Vagina (tissue), 2 donors: ENCODE measurements at regions not wholly inside any gene's neighbourhood (a gene's known extent, or its start where the extent isn't known, plus 50 kb on each side); places are given as distances from the start of the nearest gene placed in this dataset.
A peak's percentile ranks its signal among the peaks of the same experiment; 100 is the strongest.

Experiments
- DNase-seq, 2 donors: peaks; one replicate each; pipeline ENCODE4 v3.0.0-alpha.2; 2017; ENCODE audit errors: extremely low spot score in 2 of 2
- H3K27ac ChIP-seq: fragments of 200-600 bp; sonication (generic); one replicate; pipeline ENCODE4 v1.5.1; 2019
- H3K27me3 ChIP-seq: fragments of 200-600 bp; sonication (generic); one replicate; pipeline ENCODE4 v1.5.1; 2019
- H3K36me3 ChIP-seq, 2 donors: fragments of 200-600 bp; sonication (generic); one replicate each; pipeline ENCODE4 v1.5.1; 2017 to 2019
- H3K4me1 ChIP-seq: fragments of 200-600 bp; sonication (generic); one replicate; pipeline ENCODE4 v1.5.1; 2019
- H3K4me3 ChIP-seq, 2 donors: fragments of 200-600 bp; sonication (generic); 1 replicate in 1 of 2; 2 replicates in 1 of 2; pipeline ENCODE4 v1.5.1; 2016 to 2019
- H3K9me3 ChIP-seq: fragments of 200-600 bp; sonication (generic); one replicate; pipeline ENCODE4 v1.5.1; 2019
- POLR2A ChIP-seq, 2 donors: fragments of 450-650 bp; IDR thresholded peaks; one replicate each; pipeline ENCODE4 v1.6.1; 2017; ENCODE audit warnings: antibody characterized with exemption in 2 of 2, mild to moderate bottlenecking in 2 of 2, moderate library complexity in 2 of 2
- POLR2AphosphoS5 ChIP-seq, 2 donors: sonication (generic); formaldehyde crosslinking; IDR thresholded peaks; one replicate each; pipeline ENCODE4 v1.9.0; 2017; ENCODE audit warnings: antibody characterized with exemption in 2 of 2, mild to moderate bottlenecking in 2 of 2, low read depth in 1 of 2; ENCODE audit not compliant: insufficient read depth in 1 of 2
- intact Hi-C: fragments of 100-400 bp; cut with DNase I; formaldehyde crosslinking; loops from one replicate; pipeline ENCODE4 v1.15.1; 2023
- TF ChIP-seq, protein P1 (sequence below), 3 experiments: fragments of 450-650 bp in 2 of 3; fragments of 200-600 bp in 1 of 3; sonication (generic) in 1 of 3; IDR thresholded peaks; one replicate each; pipeline ENCODE4 v1.5.1; 2017 to 2019; ENCODE audit warnings: antibody characterized with exemption in 3 of 3, mild to moderate bottlenecking in 2 of 3, moderate library complexity in 2 of 3

DNA sequence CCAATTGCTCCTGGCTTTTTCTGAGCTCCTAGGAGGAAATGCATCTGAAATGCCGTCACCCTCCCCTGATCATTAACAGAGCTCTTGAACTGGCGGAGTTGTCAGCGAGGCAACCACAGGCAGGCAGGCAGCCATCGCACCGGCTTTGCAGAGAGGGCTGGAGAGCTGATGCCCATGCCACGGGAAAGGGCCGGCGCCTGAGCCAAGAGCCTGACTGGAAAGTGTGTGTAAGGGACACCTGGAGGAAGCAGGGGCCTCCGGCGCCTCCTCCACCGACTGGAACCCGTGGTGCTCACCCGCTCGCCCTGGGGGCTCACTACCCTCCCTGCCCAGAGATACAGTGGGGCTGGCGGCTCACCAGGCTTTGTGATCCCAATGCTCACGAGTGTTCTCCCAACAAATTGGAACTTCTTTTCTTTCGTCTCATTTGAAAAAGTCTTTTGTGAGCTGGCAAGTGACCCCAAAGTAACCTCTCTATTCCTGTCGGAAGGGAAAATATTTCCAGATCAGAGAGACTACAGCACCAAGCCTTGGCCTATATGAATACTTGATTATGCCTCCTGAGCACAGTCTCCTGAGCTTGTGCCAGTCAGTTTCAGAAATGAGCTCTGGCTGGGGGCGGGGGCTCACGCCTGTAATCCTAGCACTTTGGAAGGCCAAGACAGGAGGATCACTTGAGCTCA, 97.7 kb upstream of the SLC25A33 start:
- H3K27ac ChIP-seq, result peak overlapping the region; percentile 28
- TF ChIP-seq, protein P1, sequence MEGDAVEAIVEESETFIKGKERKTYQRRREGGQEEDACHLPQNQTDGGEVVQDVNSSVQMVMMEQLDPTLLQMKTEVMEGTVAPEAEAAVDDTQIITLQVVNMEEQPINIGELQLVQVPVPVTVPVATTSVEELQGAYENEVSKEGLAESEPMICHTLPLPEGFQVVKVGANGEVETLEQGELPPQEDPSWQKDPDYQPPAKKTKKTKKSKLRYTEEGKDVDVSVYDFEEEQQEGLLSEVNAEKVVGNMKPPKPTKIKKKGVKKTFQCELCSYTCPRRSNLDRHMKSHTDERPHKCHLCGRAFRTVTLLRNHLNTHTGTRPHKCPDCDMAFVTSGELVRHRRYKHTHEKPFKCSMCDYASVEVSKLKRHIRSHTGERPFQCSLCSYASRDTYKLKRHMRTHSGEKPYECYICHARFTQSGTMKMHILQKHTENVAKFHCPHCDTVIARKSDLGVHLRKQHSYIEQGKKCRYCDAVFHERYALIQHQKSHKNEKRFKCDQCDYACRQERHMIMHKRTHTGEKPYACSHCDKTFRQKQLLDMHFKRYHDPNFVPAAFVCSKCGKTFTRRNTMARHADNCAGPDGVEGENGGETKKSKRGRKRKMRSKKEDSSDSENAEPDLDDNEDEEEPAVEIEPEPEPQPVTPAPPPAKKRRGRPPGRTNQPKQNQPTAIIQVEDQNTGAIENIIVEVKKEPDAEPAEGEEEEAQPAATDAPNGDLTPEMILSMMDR (IDR thresholded peaks at IDR 0.05), result no peak
- TF ChIP-seq POLR2A (IDR thresholded peaks at IDR 0.05) (no peak), POLR2AphosphoS5 (IDR thresholded peaks at IDR 0.05; ENCODE audit: insufficient read depth in 1 of 2, low read depth in 1 of 2) (peak; percentile 62 to 75)
- no peaks in the 10 kb centered on the region for H3K9me3 ChIP-seq
- H3K27me3 ChIP-seq, result no peaks in the 10 kb centered on the region
- H3K36me3 ChIP-seq, result no peaks in the 10 kb centered on the region
- DNase-seq, result no peak
- peaks cover 48% of the 10 kb centered on the region for H3K4me1 ChIP-seq
- H3K4me3 ChIP-seq, result no peak overlapping the region
- intact Hi-C loops, result no loop called here

DNA sequence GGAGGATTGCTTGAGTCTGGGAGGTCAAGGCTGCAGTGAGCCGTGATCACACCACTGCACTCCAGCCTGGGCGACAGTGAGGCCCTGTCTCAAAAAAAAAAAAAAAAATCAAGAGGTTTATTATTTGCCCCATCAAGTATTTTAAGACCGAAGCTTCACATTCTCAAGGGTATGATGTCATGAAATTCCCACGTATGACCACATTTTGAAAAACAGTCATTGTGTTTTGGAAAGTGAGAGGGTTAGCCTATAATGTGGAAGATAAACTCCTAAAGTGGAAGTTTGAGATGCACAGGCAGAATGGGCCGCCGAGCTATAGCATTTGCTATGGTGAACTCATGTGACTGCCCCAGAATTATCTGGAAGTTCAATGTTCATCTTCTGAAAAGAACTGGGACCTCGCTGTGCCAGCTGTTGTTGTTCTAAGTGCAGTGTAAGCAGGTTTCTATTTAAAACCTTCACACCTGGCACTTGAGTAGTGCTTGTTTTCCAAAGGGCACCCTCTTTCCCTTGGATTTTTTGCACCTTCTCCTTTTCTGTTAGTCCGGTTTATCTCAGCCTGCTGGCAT, 96.9 kb upstream of the SLC25A33 start:
- H3K4me3 ChIP-seq, result no peak overlapping the region
- intact Hi-C loops, result no loop called here
- no peak for DNase-seq
- H3K36me3 ChIP-seq, result no peaks in the 10 kb centered on the region
- H3K4me1 ChIP-seq, result peaks cover 43% of the 10 kb centered on the region
- no peak for TF ChIP-seq POLR2AphosphoS5 (IDR thresholded peaks at IDR 0.05; ENCODE audit: insufficient read depth in 1 of 2, low read depth in 1 of 2)
- TF ChIP-seq POLR2A (IDR thresholded peaks at IDR 0.05), result no peak
- TF ChIP-seq, protein P1 (IDR thresholded peaks at IDR 0.05), result no peak
- no peaks in the 10 kb centered on the region for H3K9me3 ChIP-seq
- H3K27ac ChIP-seq, result peak overlapping the region; percentile 28
- H3K27me3 ChIP-seq, result no peaks in the 10 kb centered on the region

- intact Hi-C loops, result no loop called here
- Histone ChIP-seq H3K9me3 (no peaks in the 10 kb centered on the region), H3K4me1 (peaks cover 36% of the 10 kb centered on the region), H3K4me3 (no peak overlapping the region), H3K27ac (peak overlapping the region; percentile 28), H3K27me3 (no peaks in the 10 kb centered on the region), H3K36me3 (no peaks in the 10 kb centered on the region)
- TF ChIP-seq POLR2A (IDR thresholded peaks at IDR 0.05), result no peak
- TF ChIP-seq POLR2AphosphoS5 (IDR thresholded peaks at IDR 0.05; ENCODE audit: insufficient read depth in 1 of 2, low read depth in 1 of 2), result no peak
- TF ChIP-seq, protein P1 (IDR thresholded peaks at IDR 0.05), result no peak
- no peak for DNase-seq
These were observed 96.3 kb upstream of the SLC25A33 start for GRCh38 chr1:9442986-9443385.

- intact Hi-C loops, result no loop called here
- no peak for DNase-seq
- H3K27ac ChIP-seq, result peak overlapping the region; percentile 13
These were observed 95.3 kb upstream of the SLC25A33 start for GRCh38 chr1:9443913-9444445.

More at GRCh38 chr1:9443913-9444445, 95.3 kb upstream of the SLC25A33 start:
- H3K36me3 ChIP-seq, result no peaks in the 10 kb centered on the region
- TF ChIP-seq POLR2A (IDR thresholded peaks at IDR 0.05) (no peak), POLR2AphosphoS5 (IDR thresholded peaks at IDR 0.05; ENCODE audit: insufficient read depth in 1 of 2, low read depth in 1 of 2) (no peak)
- TF ChIP-seq, protein P1 (IDR thresholded peaks at IDR 0.05), result no peak
- no peaks in the 10 kb centered on the region for H3K9me3 ChIP-seq
- H3K27me3 ChIP-seq, result no peaks in the 10 kb centered on the region
- H3K4me3 ChIP-seq, result no peak overlapping the region
- H3K4me1 ChIP-seq, result peaks cover 33% of the 10 kb centered on the region
